SKM-1 treated with dmso at 0.1 percent for 144 hours (cell line): ENCODE measurements at regions not wholly inside any gene's neighbourhood (a gene's known extent, or its start where the extent isn't known, plus 50 kb on each side); places are given as distances from the start of the nearest gene placed in this dataset.

Source experiments
- DNase-seq: peaks from one replicate; lab custom pipeline; 2025; ENCODE audit not compliant: unreplicated experiment; lab: John Stamatoyannopoulos, UW

- DNase-seq: no peak
Observed at GRCh38 chr5:121304838-121305237, 546.8 kb upstream of the FTMT start.

- DNase-seq: no peak
Observed at GRCh38 chr5:121313886-121314285, 537.8 kb upstream of the FTMT start.

DNA sequence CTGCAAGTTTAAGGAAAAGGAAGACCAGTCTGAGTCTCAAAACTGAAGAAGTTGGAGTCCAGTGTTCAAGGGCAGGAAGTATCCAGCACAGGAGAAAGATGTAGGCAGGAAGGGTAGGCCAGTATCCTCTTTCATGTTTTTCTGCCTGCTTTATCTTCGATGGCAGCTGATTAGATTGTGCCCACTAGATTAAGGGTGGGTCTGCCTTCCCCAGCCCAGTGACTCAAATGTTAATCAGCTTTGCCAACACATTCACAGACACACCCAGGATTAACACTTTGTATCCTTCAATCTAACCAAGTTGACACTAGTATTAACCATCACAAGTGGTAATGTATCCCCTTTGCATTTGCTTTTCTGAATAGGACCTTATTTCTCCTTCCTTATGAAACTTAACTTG lies 535.9 kb upstream of the FTMT start:
- DNase-seq: no peak

DNA sequence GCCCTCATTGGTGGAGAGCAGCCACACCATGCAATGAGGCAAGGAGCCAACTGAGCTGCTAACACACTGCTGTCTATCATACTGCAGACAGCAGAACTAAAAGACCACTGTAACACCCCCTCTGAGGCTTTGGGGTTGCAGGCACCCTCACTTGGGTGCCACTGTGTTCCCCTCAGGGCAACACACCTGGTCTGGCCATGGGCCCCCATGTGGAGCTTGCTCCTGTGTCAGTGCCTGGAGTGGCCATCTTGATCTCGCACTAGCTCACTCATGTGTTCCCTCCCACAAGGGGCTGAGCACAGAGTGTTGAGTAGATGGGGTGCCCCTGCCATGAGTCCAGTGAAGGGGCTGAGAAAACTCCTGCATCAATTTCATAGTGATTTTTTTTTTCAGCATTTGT lies 532.4 kb upstream of the FTMT start:
- no peak for DNase-seq

GRCh38 chr5:121325930-121326329 lies 525.8 kb upstream of the FTMT start:
- no peak for DNase-seq

DNA sequence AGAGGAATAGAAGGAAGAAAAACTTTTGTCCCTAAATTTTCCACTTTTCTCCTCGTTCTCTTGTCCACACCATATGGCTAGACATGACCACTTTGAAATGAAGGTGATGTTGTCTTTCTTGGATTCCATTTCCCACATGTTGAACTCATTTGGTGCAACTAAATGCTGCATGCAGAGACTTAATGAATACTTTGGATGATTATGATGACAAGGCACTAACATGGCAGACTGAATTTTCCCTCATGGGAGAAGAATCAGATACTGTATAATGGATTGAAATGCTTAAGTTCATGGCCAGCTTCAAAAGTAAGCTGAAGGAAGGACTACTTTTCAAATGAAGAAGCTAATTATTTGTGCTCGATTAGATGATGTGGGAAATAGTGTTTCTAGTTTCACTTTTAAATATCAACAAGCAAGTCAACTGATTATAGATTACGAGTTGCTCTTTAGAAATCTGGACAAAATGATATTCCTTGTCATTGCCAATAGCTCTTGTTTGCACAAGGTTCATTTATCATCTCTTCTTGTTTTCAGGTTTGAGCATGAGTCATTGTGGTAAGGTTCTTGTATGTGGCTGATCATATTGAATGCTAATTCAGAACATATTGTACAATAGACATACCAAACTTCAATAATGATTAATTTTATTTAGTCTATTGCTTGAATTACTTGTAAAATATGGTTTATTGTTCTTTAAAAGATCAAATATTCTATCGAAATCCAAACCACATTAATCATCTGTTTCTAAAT lies 501.3 kb upstream of the FTMT start:
- DNase-seq: no peak

- no peak for DNase-seq
Observed at GRCh38 chr5:121366515-121366914, 485.2 kb upstream of the FTMT start.

- DNase-seq: no peak
Observed at GRCh38 chr5:121373371-121373770, 478.3 kb upstream of the FTMT start.

DNA sequence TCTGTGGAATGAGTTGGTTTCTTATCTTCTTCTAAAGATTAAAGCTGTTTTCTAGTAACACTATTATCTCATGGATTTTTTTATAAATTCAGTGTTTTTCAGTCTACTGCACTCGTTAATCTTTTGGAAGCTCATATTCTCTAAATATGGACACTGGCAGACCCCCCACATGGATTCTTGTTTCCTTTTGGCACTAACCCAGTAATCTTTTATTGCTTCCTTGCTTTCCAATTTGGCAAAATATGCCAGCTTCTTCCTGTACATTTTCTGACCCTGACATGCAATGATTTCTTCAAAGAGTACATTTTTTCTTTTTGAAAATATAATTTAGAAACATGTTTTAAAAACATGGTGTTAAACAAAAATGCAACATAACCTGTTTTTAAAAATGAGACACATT lies 474.2 kb upstream of the FTMT start:
- no peak for DNase-seq

DNA sequence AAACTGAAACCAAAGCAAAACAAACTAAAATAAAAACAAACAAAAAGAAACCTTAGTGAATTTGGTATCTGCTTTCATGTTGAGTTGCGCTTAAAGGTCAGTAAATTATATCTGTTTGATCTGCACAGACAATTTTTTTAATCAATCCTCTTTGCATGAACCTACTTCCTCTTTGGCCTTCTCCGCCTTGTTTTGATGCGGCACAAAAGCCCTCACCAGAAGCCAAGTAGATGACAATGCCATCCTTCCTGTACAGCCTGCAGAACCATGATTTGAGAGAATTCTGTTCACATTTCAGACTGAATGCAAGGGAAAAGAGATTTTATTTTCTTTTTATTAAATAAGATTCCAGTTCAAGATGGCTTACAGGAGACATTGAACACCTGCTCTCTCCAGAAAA lies 473.6 kb upstream of the FTMT start:
- no peak for DNase-seq

GRCh38 chr5:121378559-121379359 lies 472.9 kb upstream of the FTMT start:
- no peak for DNase-seq

DNA sequence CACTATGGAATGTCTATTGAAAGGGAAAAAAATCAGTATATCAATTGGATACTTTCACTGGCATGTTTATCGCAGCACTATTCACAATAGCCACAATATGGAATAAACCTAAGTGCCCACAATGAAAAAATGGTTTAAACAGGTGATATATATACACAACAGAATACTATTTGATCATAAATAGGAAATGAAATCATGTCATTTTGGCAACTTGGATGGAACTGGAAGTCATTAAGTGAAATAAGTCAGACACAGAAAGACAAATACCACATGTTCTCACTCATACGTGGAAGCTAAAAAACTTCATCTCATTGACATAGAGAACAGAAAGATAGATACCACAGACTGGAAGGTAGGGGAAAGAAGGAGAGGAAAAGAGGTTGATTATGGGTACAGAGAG lies 471.6 kb upstream of the FTMT start:
- DNase-seq: no peak

DNA sequence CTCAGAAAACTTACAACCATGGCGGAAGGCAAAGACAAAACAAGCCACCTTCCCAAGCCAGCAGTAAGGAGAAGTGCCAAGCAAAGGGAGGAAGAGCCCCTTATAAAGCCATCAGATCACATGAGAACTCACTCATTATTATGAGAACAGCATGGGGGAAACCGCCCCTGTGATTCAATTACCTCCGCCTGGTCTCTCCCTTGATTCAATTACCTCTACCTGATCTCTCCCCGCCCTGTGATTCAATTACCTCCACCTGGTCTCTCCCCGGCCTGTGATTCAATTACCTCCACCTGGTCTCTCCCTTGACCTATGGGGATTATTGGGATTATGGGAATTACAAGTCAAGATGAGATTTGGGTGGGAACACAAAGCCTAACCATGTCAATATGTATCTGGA lies 467.3 kb upstream of the FTMT start:
- no peak for DNase-seq

DNA sequence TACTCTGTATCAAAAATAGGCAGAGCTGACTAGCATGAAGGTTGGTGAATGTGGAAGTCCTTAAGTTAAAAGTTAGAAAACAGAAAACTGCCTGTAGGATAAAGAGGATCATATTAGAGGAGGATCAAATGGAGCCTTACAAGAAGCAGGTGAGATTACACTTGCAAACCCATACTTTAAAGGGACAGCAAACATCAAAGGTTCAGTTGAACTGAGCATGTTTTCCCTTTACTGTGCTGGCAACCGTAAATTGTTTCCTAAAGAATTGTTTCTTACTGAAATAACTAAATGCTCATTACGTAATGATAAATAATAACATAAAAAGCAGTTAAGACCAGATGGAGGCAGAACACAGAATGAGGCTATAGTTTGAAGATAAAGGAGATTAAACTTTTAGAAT lies 465.3 kb upstream of the FTMT start:
- no peak for DNase-seq

DNA sequence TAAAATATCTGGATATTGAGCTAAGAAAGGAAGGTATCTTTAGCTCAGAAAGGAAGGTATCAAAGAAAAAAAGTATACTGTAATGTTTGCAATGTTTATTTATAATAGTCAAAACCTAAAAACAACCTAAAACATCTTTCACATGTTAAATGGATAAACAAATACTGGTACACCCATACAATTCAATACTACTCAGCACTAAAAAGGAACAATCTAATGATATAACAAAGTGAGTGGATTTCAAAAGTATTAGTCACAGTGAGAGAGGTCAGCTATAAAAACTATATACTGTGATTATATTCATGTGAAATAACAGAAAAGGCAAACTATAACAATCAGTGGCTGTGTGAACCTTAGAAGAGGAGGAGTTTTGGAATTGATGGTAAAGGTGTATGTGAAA lies 455.0 kb upstream of the FTMT start:
- no peak for DNase-seq

- no peak for DNase-seq
Observed at GRCh38 chr5:121399879-121400278, 451.8 kb upstream of the FTMT start.

DNA sequence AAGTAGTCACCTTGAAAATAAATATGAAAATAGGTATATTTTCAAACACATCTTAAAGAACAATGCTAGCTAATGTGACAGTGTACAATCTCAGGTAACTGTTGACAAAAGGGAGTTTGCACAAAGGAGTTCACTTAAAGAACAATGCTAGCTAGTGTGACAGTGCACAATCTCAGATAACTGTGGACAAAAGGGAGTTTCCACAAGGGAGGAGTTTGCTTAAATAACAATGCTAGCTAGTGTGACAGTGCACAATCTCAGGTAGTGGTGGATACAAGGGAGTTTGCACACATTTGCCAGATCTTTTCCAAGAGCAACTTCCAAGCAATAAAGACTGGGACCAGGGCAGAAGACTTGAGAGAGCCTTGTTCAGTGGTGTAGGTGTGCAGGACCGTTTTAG lies 442.9 kb upstream of the FTMT start:
- DNase-seq: no peak

- DNase-seq: no peak
Observed at GRCh38 chr5:121415270-121415669, 436.4 kb upstream of the FTMT start.

DNA sequence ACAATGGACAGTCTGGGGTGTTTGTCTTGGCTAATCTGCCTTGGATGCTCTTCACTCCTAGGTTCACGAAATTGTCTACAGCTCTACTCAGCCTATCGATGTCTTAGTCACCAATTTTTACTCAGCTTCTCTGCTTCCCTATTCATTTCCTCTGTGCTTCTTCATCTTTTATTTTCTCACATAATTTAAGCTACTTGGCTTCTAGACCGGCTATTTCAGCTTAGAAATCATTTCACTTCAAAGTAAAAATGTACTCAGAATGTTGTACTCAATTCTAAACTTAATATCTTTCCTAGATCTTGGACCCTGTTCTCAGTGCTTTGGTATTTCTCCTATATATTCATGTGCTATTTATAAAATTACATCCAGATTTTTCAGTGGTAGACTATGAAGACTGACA lies 430.0 kb upstream of the FTMT start:
- no peak for DNase-seq

GRCh38 chr5:121424976-121425375 lies 426.7 kb upstream of the FTMT start:
- no peak for DNase-seq

GRCh38 chr5:121426153-121426552 lies 425.5 kb upstream of the FTMT start:
- DNase-seq: no peak

- DNase-seq: no peak
Observed at GRCh38 chr5:121429761-121430160, 421.9 kb upstream of the FTMT start.

- DNase-seq: no peak
Observed at GRCh38 chr5:121430538-121430937, 421.1 kb upstream of the FTMT start.
